Peyer's patch (tissue), 4 donors: ENCODE measurements at regions not wholly inside any gene's neighbourhood (a gene's known extent, or its start where the extent isn't known, plus 50 kb on each side); places are given as distances from the start of the nearest gene placed in this dataset.

ENCODE experiments used
- DNase-seq, 3 donors: peaks; one replicate each; pipeline ENCODE4 v3.0.0-alpha.2; 2017 to 2019
- H3K27ac ChIP-seq, 4 donors: fragments of 200-600 bp; sonication (generic); one replicate each; pipeline ENCODE4 v1.5.1; 2016 to 2019
- H3K27me3 ChIP-seq, 2 donors: fragments of 200-600 bp; sonication (generic); one replicate each; pipeline ENCODE4 v1.5.1; 2019
- H3K36me3 ChIP-seq, 3 donors: fragments of 200-600 bp; sonication (generic); one replicate each; pipeline ENCODE4 v1.5.1; 2016 to 2019
- H3K4me1 ChIP-seq, 4 donors: fragments of 200-600 bp; sonication (generic); one replicate each; pipeline ENCODE4 v1.5.1; 2016 to 2019
- H3K4me3 ChIP-seq, 4 donors: fragments of 200-600 bp; sonication (generic); 1 replicate in 3 of 4; 2 replicates in 1 of 4; pipeline ENCODE4 v1.5.1; 2016 to 2019; ENCODE audit warnings: mild to moderate bottlenecking in 1 of 4
- H3K9me3 ChIP-seq, 4 donors: fragments of 200-600 bp; sonication (generic); one replicate each; pipeline ENCODE4 v1.5.1; 2016 to 2019; ENCODE audit warnings: mild to moderate bottlenecking in 1 of 4
- POLR2A ChIP-seq, 2 donors: fragments of 450-650 bp; IDR thresholded peaks; one replicate each; pipeline ENCODE4 v1.5.1; 2017; ENCODE audit warnings: antibody characterized with exemption in 2 of 2, mild to moderate bottlenecking in 2 of 2, moderate library complexity in 2 of 2
- TF ChIP-seq, protein P1 (sequence below), 6 experiments: fragments of 450-650 bp in 4 of 6; fragments of 200-600 bp in 2 of 6; sonication (generic) in 1 of 6; IDR thresholded peaks; one replicate each; pipeline ENCODE4 v1.5.1; 2017 to 2019; ENCODE audit warnings: antibody characterized with exemption in 6 of 6, mild to moderate bottlenecking in 3 of 6, moderate library complexity in 1 of 6

DNA sequence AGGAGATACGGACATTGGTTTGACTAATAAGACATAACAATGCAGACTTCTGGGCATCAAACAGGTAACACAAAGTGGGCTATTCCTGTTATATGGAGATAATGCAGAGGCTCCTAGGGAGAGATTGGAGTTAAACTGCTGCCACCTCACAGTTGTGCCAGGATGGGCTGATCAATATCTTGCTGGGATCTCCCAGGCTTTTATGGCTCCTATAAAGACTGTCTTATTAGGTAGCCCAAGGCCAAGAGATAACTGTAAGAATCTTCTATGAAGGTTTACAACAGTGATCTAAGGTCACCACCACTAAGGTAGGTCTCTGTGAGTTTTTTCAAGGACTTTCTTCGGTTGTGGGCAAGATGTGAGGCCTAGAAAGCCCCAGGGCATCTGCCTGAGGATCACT, 345.8 kb downstream of the KLF5 start:
- peaks cover 0 to 11% (median 0%) of the 10 kb centered on the region in 4 donors for H3K4me1 ChIP-seq
- peak overlapping the region in 2 of 4 donors; percentile 33 to 72 for H3K27ac ChIP-seq
- TF ChIP-seq POLR2A (IDR thresholded peaks at IDR 0.05) = no peak
- TF ChIP-seq, protein P1, sequence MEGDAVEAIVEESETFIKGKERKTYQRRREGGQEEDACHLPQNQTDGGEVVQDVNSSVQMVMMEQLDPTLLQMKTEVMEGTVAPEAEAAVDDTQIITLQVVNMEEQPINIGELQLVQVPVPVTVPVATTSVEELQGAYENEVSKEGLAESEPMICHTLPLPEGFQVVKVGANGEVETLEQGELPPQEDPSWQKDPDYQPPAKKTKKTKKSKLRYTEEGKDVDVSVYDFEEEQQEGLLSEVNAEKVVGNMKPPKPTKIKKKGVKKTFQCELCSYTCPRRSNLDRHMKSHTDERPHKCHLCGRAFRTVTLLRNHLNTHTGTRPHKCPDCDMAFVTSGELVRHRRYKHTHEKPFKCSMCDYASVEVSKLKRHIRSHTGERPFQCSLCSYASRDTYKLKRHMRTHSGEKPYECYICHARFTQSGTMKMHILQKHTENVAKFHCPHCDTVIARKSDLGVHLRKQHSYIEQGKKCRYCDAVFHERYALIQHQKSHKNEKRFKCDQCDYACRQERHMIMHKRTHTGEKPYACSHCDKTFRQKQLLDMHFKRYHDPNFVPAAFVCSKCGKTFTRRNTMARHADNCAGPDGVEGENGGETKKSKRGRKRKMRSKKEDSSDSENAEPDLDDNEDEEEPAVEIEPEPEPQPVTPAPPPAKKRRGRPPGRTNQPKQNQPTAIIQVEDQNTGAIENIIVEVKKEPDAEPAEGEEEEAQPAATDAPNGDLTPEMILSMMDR (IDR thresholded peaks at IDR 0.05) = no peak
- no peaks in the 10 kb centered on the region for H3K9me3 ChIP-seq
- no peak overlapping the region for H3K4me3 ChIP-seq
- H3K27me3 ChIP-seq = no peaks in the 10 kb centered on the region
- peak in 1 of 3 donors; percentile 56 for DNase-seq
- no peaks in the 10 kb centered on the region for H3K36me3 ChIP-seq

DNA sequence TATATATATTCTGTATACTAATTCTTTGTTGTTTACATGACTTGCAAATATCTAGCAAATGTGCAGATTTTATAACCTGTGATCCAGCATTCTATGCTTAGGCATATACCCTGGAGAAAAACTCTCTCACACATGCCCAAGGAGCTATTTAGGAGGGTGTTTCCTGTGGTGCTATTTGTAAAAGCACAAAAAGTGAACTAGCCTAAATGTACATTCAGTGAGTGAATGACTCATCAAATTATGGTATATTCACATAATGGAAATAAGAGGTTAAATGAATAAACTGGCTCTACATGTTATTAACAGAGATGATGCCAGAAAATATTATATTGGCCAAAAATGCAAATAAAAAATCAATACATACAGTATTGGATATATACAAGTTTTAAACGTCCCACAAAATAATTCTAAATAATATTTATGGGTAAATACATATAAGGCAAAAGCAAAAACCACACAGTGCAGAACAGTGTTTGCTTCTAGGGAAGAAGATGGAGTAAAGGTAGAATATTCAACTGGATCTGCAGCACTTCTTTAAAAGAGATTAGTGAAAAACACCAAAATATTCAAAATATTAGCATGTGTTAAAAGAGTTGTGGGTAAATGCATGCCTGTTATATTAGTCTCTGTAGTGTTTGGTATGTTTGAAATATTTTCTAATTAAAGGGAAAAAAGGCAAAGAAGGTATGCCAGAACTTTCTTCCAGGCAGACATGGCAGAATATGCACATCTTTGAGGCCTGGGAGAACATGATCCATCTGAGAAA, 344.7 kb downstream of the KLF5 start:
- H3K4me1 ChIP-seq = peaks cover 0 to 15% (median 0%) of the 10 kb centered on the region in 4 donors
- no peak for DNase-seq
- no peak for TF ChIP-seq POLR2A (IDR thresholded peaks at IDR 0.05)
- TF ChIP-seq, protein P1 (IDR thresholded peaks at IDR 0.05) = no peak

DNA sequence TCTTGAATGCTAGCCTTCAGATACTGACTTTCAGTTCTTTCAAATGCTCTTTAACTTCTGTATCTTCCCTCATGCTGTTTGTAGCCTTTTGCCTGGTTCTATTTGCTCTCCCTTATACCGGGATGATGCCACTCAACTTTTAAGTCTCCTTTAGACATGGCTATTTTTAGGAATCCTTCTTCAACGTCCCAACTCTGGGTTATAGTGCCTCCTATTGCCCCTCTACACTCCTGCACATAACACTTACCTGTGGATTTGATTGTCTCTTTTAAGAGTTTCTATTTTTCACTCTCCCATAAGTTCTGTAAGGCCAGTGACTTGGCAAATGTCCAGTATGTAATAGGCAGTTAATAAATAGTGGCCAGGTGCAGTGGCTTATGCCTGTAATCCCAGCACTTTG, 343.0 kb downstream of the KLF5 start:
- DNase-seq = no peak
- peaks cover 0 to 15% (median 0%) of the 10 kb centered on the region in 4 donors for H3K4me1 ChIP-seq
- no peaks in the 10 kb centered on the region for H3K9me3 ChIP-seq
- no peak overlapping the region for H3K27ac ChIP-seq
- H3K4me3 ChIP-seq = no peak overlapping the region
- H3K27me3 ChIP-seq = no peaks in the 10 kb centered on the region
- no peaks in the 10 kb centered on the region for H3K36me3 ChIP-seq
- TF ChIP-seq POLR2A (IDR thresholded peaks at IDR 0.05) = no peak
- TF ChIP-seq, protein P1 (IDR thresholded peaks at IDR 0.05) = peak in 2 of 6 experiments; percentile 31 to 32

More for the DNA sequence above, 344.7 kb downstream of the KLF5 start:
- Histone ChIP-seq H3K9me3 (no peaks in the 10 kb centered on the region), H3K36me3 (no peaks in the 10 kb centered on the region), H3K27ac (peak overlapping the region in 1 of 4 donors; percentile 72), H3K27me3 (no peaks in the 10 kb centered on the region), H3K4me3 (no peak overlapping the region)

DNA sequence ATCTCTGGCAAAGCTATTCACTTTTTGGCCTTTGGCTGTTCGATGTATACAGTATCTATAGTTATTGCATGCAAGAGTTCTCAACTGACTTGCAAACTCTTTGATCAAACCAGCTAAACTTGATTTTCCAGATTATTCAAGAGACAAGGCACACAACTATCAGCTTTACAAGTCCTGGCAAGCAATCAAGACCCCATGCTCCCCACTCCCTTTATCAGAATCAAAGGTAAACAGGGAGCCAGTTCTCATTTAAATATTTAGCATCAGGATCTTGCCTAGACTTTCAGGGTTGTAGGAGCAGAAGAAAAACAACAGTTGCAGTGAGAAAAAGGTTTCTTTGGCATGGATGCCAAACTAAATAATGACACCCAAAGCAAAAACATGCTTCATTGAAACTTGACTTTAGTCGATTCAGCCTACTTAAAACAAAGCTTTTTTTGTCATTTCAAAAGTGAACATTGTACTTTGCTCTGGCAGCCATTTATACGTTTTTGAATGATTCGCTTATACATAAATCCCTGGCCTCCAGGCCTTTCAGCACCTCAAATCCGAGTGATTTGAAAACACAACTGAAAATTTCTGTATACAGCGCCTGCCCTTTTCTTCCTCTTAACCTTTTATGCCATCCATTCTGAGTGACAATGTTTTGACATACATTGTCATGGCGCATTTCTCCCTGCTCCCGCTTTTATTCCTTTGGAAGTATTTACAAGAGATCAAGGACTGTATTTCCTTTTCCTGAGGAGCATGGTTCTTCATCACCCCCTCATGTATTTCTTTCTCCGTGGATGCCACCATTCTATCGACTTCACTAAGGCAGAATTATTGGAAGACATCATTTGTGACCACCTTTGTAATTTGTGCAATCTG, 340.8 kb downstream of the KLF5 start:
- no peak for DNase-seq
- Histone ChIP-seq H3K27ac (peak overlapping the region in 2 of 4 donors; percentile 1 to 29), H3K9me3 (no peaks in the 10 kb centered on the region), H3K4me1 (peaks cover 0 to 10% (median 0%) of the 10 kb centered on the region in 4 donors), H3K36me3 (no peaks in the 10 kb centered on the region), H3K4me3 (no peak overlapping the region), H3K27me3 (no peaks in the 10 kb centered on the region)
- TF ChIP-seq POLR2A (IDR thresholded peaks at IDR 0.05) = no peak
- TF ChIP-seq, protein P1 (IDR thresholded peaks at IDR 0.05) = no peak

DNA sequence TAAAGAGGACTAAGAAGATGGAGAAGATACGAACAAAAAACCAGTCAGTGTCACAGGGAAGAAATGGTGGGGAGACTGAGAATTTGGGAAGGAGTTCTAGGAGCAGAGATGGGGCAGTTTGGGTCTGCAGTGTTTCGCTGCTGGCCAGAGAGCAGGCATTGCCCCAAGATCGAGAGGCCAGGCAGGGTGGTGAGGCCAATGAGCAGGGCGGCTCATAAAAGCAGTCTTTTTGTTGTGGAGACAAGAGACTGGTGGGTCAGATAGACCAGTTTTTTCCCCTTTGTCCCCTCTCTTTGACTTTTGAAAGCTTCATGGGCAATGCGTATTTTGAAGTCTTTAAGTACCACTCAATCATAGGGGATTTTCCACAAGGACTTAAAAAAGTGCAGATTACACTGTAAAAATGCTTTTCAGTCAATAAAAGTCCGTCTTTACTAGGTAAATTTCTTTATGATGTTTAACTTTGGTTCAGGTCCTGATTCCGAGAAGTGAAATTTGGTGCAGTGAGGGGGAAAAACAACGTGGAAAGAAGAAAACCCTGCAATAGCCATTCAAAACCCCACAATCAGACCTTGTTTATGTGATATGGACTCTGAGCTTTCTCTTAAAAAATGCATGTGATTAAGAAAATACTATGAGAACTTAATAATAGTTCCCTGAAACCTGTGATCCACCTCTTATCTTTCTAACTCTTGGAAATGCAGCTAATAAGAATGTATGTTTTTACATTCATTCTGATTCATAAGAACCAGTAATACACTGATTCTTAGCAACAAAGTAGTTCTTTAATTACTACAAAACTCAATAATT, 338.9 kb downstream of the KLF5 start:
- TF ChIP-seq, protein P1 (IDR thresholded peaks at IDR 0.05) = no peak
- no peak for TF ChIP-seq POLR2A (IDR thresholded peaks at IDR 0.05)
- no peak overlapping the region for H3K4me3 ChIP-seq
- H3K27ac ChIP-seq = no peak overlapping the region
- H3K9me3 ChIP-seq = no peaks in the 10 kb centered on the region
- peaks cover 0 to 4% (median 0%) of the 10 kb centered on the region in 4 donors for H3K4me1 ChIP-seq
- H3K36me3 ChIP-seq = no peaks in the 10 kb centered on the region
- no peaks in the 10 kb centered on the region for H3K27me3 ChIP-seq
- no peak for DNase-seq
